ENCODE measurements at regions not wholly inside any gene's neighbourhood (a gene's known extent, or its start where the extent isn't known, plus 50 kb on each side); places are given as distances from the start of the nearest gene placed in this dataset.
"Not testable (repeated sequence)": the region's sequence is repeated elsewhere in the genome, so short reads cannot be mapped to it uniquely, and the experiment has no call there.

- DNase-seq (ENCODE audit: low read depth, low spot score) = no peak
Measured at GRCh38 chr6:98027898-98028297, 744.9 kb upstream of the MMS22L start.

GRCh38 chr6:98033617-98034016, 750.6 kb upstream of the MMS22L start:
- DNase-seq (ENCODE audit: low read depth, low spot score) = no peak

GRCh38 chr6:98036344-98036923, 753.4 kb upstream of the MMS22L start:
- no peak for DNase-seq (ENCODE audit: low read depth, low spot score)

- no peak for DNase-seq (ENCODE audit: low read depth, low spot score)
Measured at GRCh38 chr6:98037571-98037970, 754.6 kb upstream of the MMS22L start.

GRCh38 chr6:98039443-98039842, 756.4 kb upstream of the MMS22L start:
- no peak for DNase-seq (ENCODE audit: low read depth, low spot score)

- DNase-seq (ENCODE audit: low read depth, low spot score) = no peak
Measured at GRCh38 chr6:98039904-98040607, 757.0 kb upstream of the MMS22L start.

GRCh38 chr6:98041056-98041455, 758.0 kb upstream of the MMS22L start:
- no peak for DNase-seq (ENCODE audit: low read depth, low spot score)

GRCh38 chr6:98041921-98042320, 758.9 kb upstream of the MMS22L start:
- no peak for DNase-seq (ENCODE audit: low read depth, low spot score)

- DNase-seq (ENCODE audit: low read depth, low spot score) = no peak
Measured at GRCh38 chr6:98044151-98044561, 761.1 kb upstream of the MMS22L start.

GRCh38 chr6:98044791-98045470, 761.9 kb upstream of the MMS22L start:
- no peak for DNase-seq (ENCODE audit: low read depth, low spot score)

GRCh38 chr6:98047164-98047563, 764.1 kb upstream of the MMS22L start:
- no peak for DNase-seq (ENCODE audit: low read depth, low spot score)

GRCh38 chr6:98047871-98048270, 764.9 kb upstream of the MMS22L start:
- DNase-seq (ENCODE audit: low read depth, low spot score) = no peak

- no peak for DNase-seq (ENCODE audit: low read depth, low spot score)
Measured at GRCh38 chr6:98054453-98054852, 771.4 kb upstream of the MMS22L start.

- DNase-seq (ENCODE audit: low read depth, low spot score) = no peak
Measured at GRCh38 chr6:98056955-98057354, 773.9 kb upstream of the MMS22L start.

- no peak for DNase-seq (ENCODE audit: low read depth, low spot score)
Measured at GRCh38 chr6:98067375-98067774, 767.0 kb upstream of the POU3F2 start.

GRCh38 chr6:98088537-98088936, 745.8 kb upstream of the POU3F2 start:
- not testable (repeated sequence) for DNase-seq (ENCODE audit: low read depth, low spot score)

GRCh38 chr6:98092331-98092730, 742.0 kb upstream of the POU3F2 start:
- DNase-seq (ENCODE audit: low read depth, low spot score) = no peak

- no peak for DNase-seq (ENCODE audit: low read depth, low spot score)
Measured at GRCh38 chr6:98094696-98095095, 739.7 kb upstream of the POU3F2 start.

GRCh38 chr6:98107801-98108200, 726.6 kb upstream of the POU3F2 start:
- no peak for DNase-seq (ENCODE audit: low read depth, low spot score)

- DNase-seq (ENCODE audit: low read depth, low spot score) = no peak
Measured at GRCh38 chr6:98116455-98116854, 717.9 kb upstream of the POU3F2 start.

- no peak for DNase-seq (ENCODE audit: low read depth, low spot score)
Measured at GRCh38 chr6:98117068-98117467, 717.3 kb upstream of the POU3F2 start.

- no peak for DNase-seq (ENCODE audit: low read depth, low spot score)
Measured at GRCh38 chr6:98118397-98119045, 715.9 kb upstream of the POU3F2 start.

- no peak for DNase-seq (ENCODE audit: low read depth, low spot score)
Measured at GRCh38 chr6:98124171-98124570, 710.2 kb upstream of the POU3F2 start.

Measured in smooth muscle cell of the brain vasculature (primary cell).